ENCODE measurements at regions not wholly inside any gene's neighbourhood (a gene's known extent, or its start where the extent isn't known, plus 50 kb on each side); places are given as distances from the start of the nearest gene placed in this dataset.

- Histone ChIP-seq H3K4me3 (ENCODE audit: low read length) (no peak overlapping the region), H3K36me3 (ENCODE audit: control insufficient read depth, insufficient read depth, low read length) (no peaks in the 10 kb centered on the region), H3K9ac (ENCODE audit: extremely low read depth, low read length, poor library complexity, severe bottlenecking) (no peak overlapping the region), H3K4me1 (ENCODE audit: control insufficient read depth, insufficient read depth, low read length) (peaks cover 9% of the 10 kb centered on the region), H3K27me3 (ENCODE audit: control insufficient read depth, insufficient read depth, low read length, poor library complexity, severe bottlenecking) (no peaks in the 10 kb centered on the region), H3K9me3 (ENCODE audit: control insufficient read depth, low read length) (no peaks in the 10 kb centered on the region), H3K27ac (ENCODE audit: low read depth, low read length) (no peak overlapping the region)
- TF ChIP-seq CTCF (conservative IDR thresholded peaks at IDR 0.05), result no peak
- 58 to 72% methylated on average over 6 to 7 of the region's 7 CpGs for WGBS, 2 experiments (ENCODE audit: insufficient coverage in 1 of 2, insufficient read length in 1 of 2)
- Mint-ChIP-seq H3K4me1 (peaks cover 24% of the 10 kb centered on the region), H3K27me3 (ENCODE audit: insufficient read depth) (no peaks in the 10 kb centered on the region), H3K4me3 (no peak overlapping the region), H3K9me3 (no peaks in the 10 kb centered on the region), H3K36me3 (ENCODE audit: low read depth) (peaks cover 5% of the 10 kb centered on the region), H3K27ac (no peak overlapping the region)
- DNase-seq, result no peak
Observed at GRCh38 chr1:201763455-201764140, 65.4 kb upstream of the IPO9 start.

GRCh38 chr1:201764166-201764565 lies 64.8 kb upstream of the IPO9 start:
- no peak overlapping the region for H3K9ac ChIP-seq (ENCODE audit: extremely low read depth, low read length, poor library complexity, severe bottlenecking)
- WGBS, 2 experiments (ENCODE audit: insufficient coverage in 1 of 2, insufficient read length in 1 of 2), result 94 to 95% methylated on average over 4 of the region's 4 CpGs
- no peaks in the 10 kb centered on the region for H3K9me3 ChIP-seq (ENCODE audit: control insufficient read depth, low read length)
- DNase-seq, result no peak
- Mint-ChIP-seq H3K36me3 (ENCODE audit: low read depth) (peaks cover 5% of the 10 kb centered on the region), H3K4me1 (peaks cover 24% of the 10 kb centered on the region), H3K9me3 (no peaks in the 10 kb centered on the region), H3K27me3 (ENCODE audit: insufficient read depth) (no peaks in the 10 kb centered on the region), H3K27ac (no peak overlapping the region), H3K4me3 (no peak overlapping the region)
- H3K4me1 ChIP-seq (ENCODE audit: control insufficient read depth, insufficient read depth, low read length), result peaks cover 9% of the 10 kb centered on the region
- H3K4me3 ChIP-seq (ENCODE audit: low read length), result no peak overlapping the region
- no peaks in the 10 kb centered on the region for H3K27me3 ChIP-seq (ENCODE audit: control insufficient read depth, insufficient read depth, low read length, poor library complexity, severe bottlenecking)
- H3K27ac ChIP-seq (ENCODE audit: low read depth, low read length), result no peak overlapping the region
- TF ChIP-seq CTCF (conservative IDR thresholded peaks at IDR 0.05), result no peak
- H3K36me3 ChIP-seq (ENCODE audit: control insufficient read depth, insufficient read depth, low read length), result no peaks in the 10 kb centered on the region

- H3K9me3 Mint-ChIP-seq, result no peaks in the 10 kb centered on the region
- no peak overlapping the region for H3K27ac Mint-ChIP-seq
- no peak overlapping the region for H3K27ac ChIP-seq (ENCODE audit: low read depth, low read length)
- H3K4me3 ChIP-seq (ENCODE audit: low read length), result no peak overlapping the region
- H3K27me3 ChIP-seq (ENCODE audit: control insufficient read depth, insufficient read depth, low read length, poor library complexity, severe bottlenecking), result no peaks in the 10 kb centered on the region
- no peak overlapping the region for H3K4me3 Mint-ChIP-seq
- H3K36me3 Mint-ChIP-seq (ENCODE audit: low read depth), result peaks cover 5% of the 10 kb centered on the region
- H3K36me3 ChIP-seq (ENCODE audit: control insufficient read depth, insufficient read depth, low read length), result no peaks in the 10 kb centered on the region
- H3K4me1 Mint-ChIP-seq, result peaks cover 24% of the 10 kb centered on the region
- 95 to 100% methylated on average over 2 of the region's 2 CpGs for WGBS, 2 experiments (ENCODE audit: insufficient coverage in 1 of 2, insufficient read length in 1 of 2)
- H3K9ac ChIP-seq (ENCODE audit: extremely low read depth, low read length, poor library complexity, severe bottlenecking), result no peak overlapping the region
- H3K27me3 Mint-ChIP-seq (ENCODE audit: insufficient read depth), result no peaks in the 10 kb centered on the region
- no peak for DNase-seq
- no peak for TF ChIP-seq CTCF (conservative IDR thresholded peaks at IDR 0.05)
- peaks cover 9% of the 10 kb centered on the region for H3K4me1 ChIP-seq (ENCODE audit: control insufficient read depth, insufficient read depth, low read length)
- no peaks in the 10 kb centered on the region for H3K9me3 ChIP-seq (ENCODE audit: control insufficient read depth, low read length)
Observed at GRCh38 chr1:201764579-201764978, 64.4 kb upstream of the IPO9 start.
